ENCODE measurements at regions not wholly inside any gene's neighbourhood (a gene's known extent, or its start where the extent isn't known, plus 50 kb on each side); places are given as distances from the start of the nearest gene placed in this dataset.

GRCh38 chr6:33950472-33950881, 146.7 kb upstream of the MLN start:
- no peak overlapping the region for H3K4me3 ChIP-seq
- H3K4me1 ChIP-seq (ENCODE audit: low read depth): no peaks in the 10 kb centered on the region
- TF ChIP-seq CTCF (IDR thresholded peaks at IDR 0.05; ENCODE audit: low read depth, low read length): no peak
- DNase-seq (ENCODE audit: low read depth in 1 of 2, low spot score in 1 of 2): no peak
- H3K27ac ChIP-seq: no peak overlapping the region
- H3K9me3 ChIP-seq (ENCODE audit: low read depth): no peaks in the 10 kb centered on the region
- no peaks in the 10 kb centered on the region for H3K36me3 ChIP-seq
- no peaks in the 10 kb centered on the region for H3K27me3 ChIP-seq

GRCh38 chr6:33949877-33950435, 146.2 kb upstream of the MLN start:
- Histone ChIP-seq H3K27ac (no peak overlapping the region), H3K9me3 (ENCODE audit: low read depth) (no peaks in the 10 kb centered on the region), H3K27me3 (no peaks in the 10 kb centered on the region), H3K4me1 (ENCODE audit: low read depth) (no peaks in the 10 kb centered on the region), H3K4me3 (no peak overlapping the region), H3K36me3 (no peaks in the 10 kb centered on the region)
- TF ChIP-seq CTCF (IDR thresholded peaks at IDR 0.05; ENCODE audit: low read depth, low read length): no peak
- DNase-seq (ENCODE audit: low read depth in 1 of 2, low spot score in 1 of 2): no peak

- H3K4me3 ChIP-seq: no peak overlapping the region
- TF ChIP-seq CTCF (IDR thresholded peaks at IDR 0.05; ENCODE audit: low read depth, low read length): no peak
- H3K36me3 ChIP-seq: no peaks in the 10 kb centered on the region
Observed at GRCh38 chr6:33949111-33949510, 145.3 kb upstream of the MLN start.

GRCh38 chr6:33947916-33948594, 144.3 kb upstream of the MLN start:
- no peak overlapping the region for H3K27ac ChIP-seq
- H3K9me3 ChIP-seq (ENCODE audit: low read depth): no peaks in the 10 kb centered on the region
- no peaks in the 10 kb centered on the region for H3K4me1 ChIP-seq (ENCODE audit: low read depth)
- DNase-seq (ENCODE audit: low read depth in 1 of 2, low spot score in 1 of 2): no peak
- H3K27me3 ChIP-seq: no peaks in the 10 kb centered on the region
- no peak overlapping the region for H3K4me3 ChIP-seq
- TF ChIP-seq CTCF (IDR thresholded peaks at IDR 0.05; ENCODE audit: low read depth, low read length): no peak
- no peaks in the 10 kb centered on the region for H3K36me3 ChIP-seq

More at GRCh38 chr6:33949111-33949510, 145.3 kb upstream of the MLN start:
- H3K27me3 ChIP-seq: no peaks in the 10 kb centered on the region
- H3K9me3 ChIP-seq (ENCODE audit: low read depth): no peaks in the 10 kb centered on the region
- H3K27ac ChIP-seq: no peak overlapping the region
- DNase-seq (ENCODE audit: low read depth in 1 of 2, low spot score in 1 of 2): no peak
- no peaks in the 10 kb centered on the region for H3K4me1 ChIP-seq (ENCODE audit: low read depth)

- Histone ChIP-seq H3K27me3 (no peaks in the 10 kb centered on the region), H3K27ac (no peak overlapping the region), H3K4me1 (ENCODE audit: low read depth) (no peaks in the 10 kb centered on the region), H3K36me3 (no peaks in the 10 kb centered on the region), H3K9me3 (ENCODE audit: low read depth) (no peaks in the 10 kb centered on the region), H3K4me3 (no peak overlapping the region)
- TF ChIP-seq CTCF (IDR thresholded peaks at IDR 0.05; ENCODE audit: low read depth, low read length): no peak
- no peak for DNase-seq (ENCODE audit: low read depth in 1 of 2, low spot score in 1 of 2)
Observed at GRCh38 chr6:33947047-33947446, 143.2 kb upstream of the MLN start.
